Right ventricle myocardium inferior (tissue), 1 donor: ENCODE measurements at regions not wholly inside any gene's neighbourhood (a gene's known extent, or its start where the extent isn't known, plus 50 kb on each side); places are given as distances from the start of the nearest gene placed in this dataset.
"Not testable (repeated sequence)": the region's sequence is repeated elsewhere in the genome, so short reads cannot be mapped to it uniquely, and the experiment has no call there.

Source experiments
- ATAC-seq: fragments of 200-7000 bp; cut with Tn5 transposase; one replicate; pipeline ENCODE4 v1.9.1; 2020; ENCODE audit warnings: mild to moderate bottlenecking, moderate library complexity
- DNase-seq: peaks from one replicate; pipeline ENCODE4 v3.0.0; 2021; ENCODE audit errors: missing footprints
- intact Hi-C: fragments of 100-400 bp; cut with DNase I; formaldehyde crosslinking; loops from one replicate; pipeline ENCODE4 v1.11.0; 2022
- donor health status: DM: no; HTN: yes; CAD: no; lungs with severe emphysema.

DNA sequence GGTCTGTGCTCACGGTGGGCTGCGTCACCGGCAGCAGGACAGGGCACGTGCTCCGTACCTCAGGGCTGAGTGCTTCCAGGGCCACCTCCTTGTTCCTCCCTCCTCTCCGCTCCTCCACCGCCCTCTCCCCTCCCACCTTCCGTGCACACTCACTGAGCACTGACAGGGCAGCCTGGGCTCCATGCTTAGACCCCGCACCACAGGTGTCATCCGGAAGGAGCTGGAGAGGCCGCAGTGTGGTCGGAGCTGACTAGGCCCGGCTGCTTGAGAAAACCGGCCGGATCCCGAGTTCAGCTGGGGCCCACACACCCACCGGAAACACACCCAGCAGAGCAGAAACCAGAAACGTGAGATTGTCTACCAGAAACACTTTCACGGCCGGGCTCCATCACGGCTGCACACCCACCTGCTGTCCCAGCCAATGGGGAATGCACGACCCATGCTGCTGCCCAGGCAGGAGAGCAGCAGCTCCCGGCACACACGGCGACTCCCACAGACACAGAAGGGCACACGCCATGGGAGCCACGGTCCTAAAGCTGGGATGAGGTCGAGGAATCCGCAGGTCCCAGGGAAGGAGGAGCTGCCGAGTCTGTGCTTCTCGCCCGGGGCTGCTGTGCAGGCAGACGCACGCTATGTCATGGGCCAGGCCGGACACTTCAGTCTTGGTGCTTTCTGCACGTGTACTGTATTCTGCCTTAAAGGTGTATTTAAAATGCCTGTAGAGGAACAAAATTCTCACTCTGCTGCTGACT, 55.0 kb upstream of the ZNF469 start:
- intact Hi-C loops: no loop called here
- DNase-seq (peak; percentile 37), ATAC-seq (no peak)

DNA sequence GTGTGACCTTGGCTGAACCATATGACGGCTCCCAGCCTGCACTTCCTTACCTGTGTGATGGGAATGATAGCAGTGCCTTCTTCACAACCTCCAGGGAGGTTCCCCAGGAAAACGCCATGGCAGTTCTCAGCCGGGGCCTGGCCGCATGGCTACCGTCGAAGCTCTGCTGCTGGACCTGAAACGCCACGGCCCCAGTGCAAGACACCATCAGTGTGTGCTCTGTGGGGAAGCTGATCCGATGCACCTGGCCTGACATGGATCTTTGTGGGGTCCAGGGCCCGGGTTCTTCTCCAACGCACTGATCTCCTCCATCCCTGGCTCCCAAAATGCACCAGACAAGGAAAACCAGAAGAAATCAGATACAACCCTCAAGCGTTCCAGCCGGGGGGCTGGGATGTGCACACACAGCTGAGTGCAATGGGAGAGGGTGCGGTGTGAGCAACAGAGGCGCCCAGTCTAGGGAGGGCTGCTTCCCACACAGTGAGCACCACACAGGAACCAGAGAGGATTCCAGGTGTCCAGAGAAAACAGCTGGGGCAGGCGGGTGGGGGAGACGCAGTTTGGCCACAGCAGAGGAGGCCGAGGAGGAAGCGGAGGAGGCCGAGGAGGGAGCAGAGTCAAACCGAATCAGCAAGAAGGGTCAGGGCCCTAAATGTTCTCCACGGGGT, 54.3 kb upstream of the ZNF469 start:
- no peak for ATAC-seq
- DNase-seq: peak; percentile 32
- intact Hi-C loops: no loop called here

DNA sequence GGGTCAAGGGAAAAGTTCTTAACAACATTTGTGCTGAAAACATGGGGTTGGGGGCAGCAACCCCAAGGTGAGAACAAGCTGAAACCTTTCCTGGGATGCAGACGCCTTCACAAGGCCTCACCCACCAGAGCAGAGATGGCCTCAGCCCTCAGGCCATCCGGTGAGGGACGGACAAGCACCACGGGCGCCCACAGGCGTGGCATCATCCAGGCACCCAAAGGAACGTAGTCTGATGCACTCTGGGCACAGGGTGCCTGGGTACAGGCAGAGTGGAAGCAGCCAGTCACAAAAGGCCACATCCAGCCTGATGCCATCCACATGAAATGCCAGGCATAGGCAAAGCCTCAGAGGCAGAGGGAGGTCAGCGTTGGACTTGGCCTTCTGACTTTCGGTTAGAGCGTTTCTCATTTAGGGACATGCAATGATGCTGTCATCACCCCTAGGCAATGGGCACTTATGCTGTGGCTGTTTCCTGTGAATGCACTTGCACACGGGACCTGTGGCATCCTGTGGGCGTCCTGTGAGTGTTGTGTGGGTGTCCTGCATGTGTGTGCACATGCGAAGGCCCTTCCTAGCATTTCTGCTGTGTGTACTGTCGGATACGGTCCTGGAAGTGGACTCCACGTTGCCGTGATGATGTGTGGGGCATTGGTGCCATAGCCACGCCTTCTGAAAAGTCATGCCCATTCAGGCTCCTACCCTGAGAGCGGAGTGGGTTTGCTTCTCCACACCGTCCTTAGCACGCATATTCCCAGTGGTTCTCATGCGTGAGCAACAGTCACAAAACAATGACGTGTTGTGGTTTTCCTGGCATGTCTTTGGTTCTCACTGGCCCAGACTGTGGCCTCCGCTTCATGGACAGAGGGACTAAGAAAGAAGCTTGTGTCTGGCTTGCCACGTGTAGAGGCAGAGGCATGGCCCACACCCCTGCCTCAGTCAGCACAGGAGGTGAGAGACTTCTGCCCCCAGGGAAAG, 52.7 kb upstream of the ZNF469 start:
- peak; percentile 11 for DNase-seq
- intact Hi-C loops: no loop called here

DNA sequence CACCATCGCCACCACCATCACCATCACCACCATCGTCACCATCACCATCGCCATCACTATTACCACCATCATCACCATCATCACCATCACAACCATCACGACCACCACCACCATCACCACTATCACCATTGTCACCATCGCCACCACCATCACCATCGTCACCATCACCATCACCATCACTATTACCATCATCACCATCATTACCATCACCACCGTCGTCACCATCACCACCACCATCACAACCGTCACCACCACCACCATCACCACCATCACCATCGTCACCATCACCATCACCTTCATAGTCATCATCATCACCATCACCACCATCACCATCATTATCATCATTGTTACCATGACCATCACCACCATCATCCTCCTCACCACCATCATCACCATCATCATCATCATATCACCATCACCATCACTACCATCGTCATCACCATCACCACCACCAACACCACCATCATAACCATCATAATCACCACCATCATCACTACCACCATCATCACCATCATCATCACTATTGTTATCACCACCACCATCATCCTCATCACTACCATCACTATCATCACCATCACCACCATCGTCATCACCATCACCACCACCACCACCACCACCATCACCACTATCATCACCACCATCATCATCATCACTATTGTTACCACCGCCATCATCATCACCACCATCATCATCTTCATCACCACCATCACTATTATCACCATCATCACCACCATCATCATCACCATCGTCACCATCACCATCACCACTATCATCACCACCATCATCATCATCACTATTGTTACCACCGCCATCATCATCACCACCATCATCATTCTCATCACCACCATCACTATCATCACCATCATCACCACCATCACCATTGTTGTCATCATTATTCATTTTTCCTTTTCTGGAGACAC, 51.5 kb upstream of the ZNF469 start:
- DNase-seq: no peak
- no peak for ATAC-seq
- intact Hi-C loops: no loop called here

More for the DNA sequence above, 52.7 kb upstream of the ZNF469 start:
- ATAC-seq: no peak

DNA sequence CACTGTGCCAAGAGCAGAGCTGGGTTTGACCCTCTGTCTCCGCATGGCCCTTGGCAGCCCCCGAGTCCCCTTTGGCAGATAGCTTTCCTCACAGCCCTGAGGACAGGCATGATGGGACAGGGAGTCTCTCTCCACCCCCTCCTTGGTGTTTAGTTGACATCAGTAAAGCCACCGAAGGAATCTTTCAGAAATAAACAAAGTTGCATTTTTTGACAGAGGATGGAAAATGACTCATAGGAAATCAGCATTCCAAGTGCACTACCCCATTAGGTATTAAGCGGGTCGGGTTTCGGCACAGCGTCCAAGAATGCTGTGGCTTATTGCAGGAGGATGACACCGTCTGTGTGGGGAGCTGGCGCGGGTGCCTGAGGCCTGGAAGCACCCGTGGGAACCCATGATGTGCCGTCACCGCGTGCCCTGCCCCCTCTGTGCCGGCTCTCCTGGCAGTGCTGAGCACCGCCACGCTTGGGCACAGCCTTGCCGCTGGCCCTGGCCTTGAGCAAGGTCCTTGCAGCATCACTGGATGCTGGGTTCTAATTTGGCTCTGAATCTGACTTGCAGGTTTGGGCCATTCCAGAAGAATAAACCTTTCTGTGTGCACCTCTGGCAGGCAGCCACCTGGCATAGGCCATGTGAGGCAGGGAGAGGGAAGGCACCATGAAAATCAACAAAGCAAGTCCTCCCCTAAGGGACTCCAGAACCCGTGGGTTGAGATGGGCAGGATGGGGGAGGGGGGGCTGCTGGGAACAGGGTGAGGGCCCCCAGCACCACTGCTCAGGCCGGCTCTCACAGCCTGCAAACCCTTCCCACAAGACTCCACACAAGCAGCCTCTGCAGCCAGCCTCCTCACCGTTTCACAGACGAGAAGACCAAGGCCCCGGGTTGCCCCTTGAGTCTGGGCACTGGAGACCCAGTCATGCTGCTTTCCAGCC, 50.5 kb upstream of the ZNF469 start:
- DNase-seq: peak; percentile 65
- intact Hi-C loops: no loop called here
- ATAC-seq: no peak

DNA sequence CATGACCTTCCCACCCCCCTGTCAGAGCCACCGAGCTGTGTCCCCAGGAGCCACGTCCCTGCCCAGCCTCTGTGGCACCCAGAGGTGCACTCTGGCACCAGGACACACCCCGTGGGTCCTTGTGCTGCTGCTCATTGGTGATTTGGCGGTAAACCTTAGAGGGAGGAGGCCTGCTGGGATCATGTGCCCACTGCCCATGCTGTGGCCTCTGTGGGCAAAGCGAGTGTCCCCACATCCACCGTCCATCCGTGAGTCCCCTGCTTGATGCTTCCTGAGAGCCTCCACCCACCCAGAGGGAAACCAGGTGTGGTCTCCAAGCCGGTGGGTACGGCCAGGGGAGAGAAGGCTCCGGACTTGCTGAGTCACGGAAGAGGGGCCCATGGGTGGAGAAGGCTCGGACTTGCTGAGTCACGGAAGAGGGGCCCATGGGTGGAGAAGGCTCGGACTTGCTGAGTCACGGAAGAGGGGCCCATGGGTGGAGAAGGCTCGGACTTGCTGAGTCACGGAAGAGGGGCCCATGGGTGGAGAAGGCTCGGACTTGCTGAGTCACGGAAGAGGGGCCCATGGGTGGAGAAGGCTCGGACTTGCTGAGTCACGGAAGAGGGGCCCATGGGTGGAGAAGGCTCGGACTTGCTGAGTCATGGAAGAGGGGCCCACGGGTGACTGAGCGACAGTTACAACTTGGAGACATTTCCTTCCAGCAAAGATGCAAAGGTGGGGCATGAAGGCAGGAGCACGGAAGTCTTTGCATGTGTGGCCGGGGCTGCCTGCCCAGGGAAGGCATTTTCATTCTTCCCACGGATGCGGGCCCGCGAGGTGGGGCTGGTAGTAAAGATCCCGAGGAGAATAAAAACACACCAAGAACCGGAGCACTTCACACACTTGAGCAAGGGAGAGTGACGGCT, 49.6 kb upstream of the ZNF469 start:
- ATAC-seq, intact Hi-C loops, DNase-seq: not testable (repeated sequence)
